NT2/D1 (cell line): ENCODE measurements at regions not wholly inside any gene's neighbourhood (a gene's known extent, or its start where the extent isn't known, plus 50 kb on each side); places are given as distances from the start of the nearest gene placed in this dataset.
"Not testable (repeated sequence)": the region's sequence is repeated elsewhere in the genome, so short reads cannot be mapped to it uniquely, and the experiment has no call there.

Experiments used
- DNase-seq: peaks from one replicate; pipeline ENCODE4 v3.0.0-alpha.2; 2011; ENCODE audit warnings: low read depth, low spot score
- H3K27me3 ChIP-seq: 2 replicates; pipeline ENCODE4 v1.6.0; 2011; ENCODE audit warnings: mild to moderate bottlenecking; ENCODE audit not compliant: insufficient read length, insufficient read depth
- H3K36me3 ChIP-seq: 2 replicates; pipeline ENCODE4 v1.6.1; 2011; ENCODE audit warnings: mild to moderate bottlenecking, low read length, mixed read lengths; ENCODE audit not compliant: insufficient read depth, insufficient read length
- H3K4me1 ChIP-seq: 2 replicates; pipeline ENCODE4 v1.5.1; 2011; ENCODE audit not compliant: insufficient read depth, insufficient read length
- H3K4me3 ChIP-seq: 2 replicates; pipeline ENCODE4 v1.5.1; 2011; ENCODE audit warnings: low read depth; ENCODE audit not compliant: insufficient read length
- H3K9ac ChIP-seq: 2 replicates; pipeline ENCODE4 v1.6.0; 2011; ENCODE audit warnings: low read depth; ENCODE audit not compliant: insufficient read length
- H3K9me3 ChIP-seq: 2 replicates; pipeline ENCODE4 v1.5.1; 2011; ENCODE audit warnings: mild to moderate bottlenecking, low read length; ENCODE audit not compliant: insufficient read depth
- SUZ12 ChIP-seq: IDR thresholded peaks from 2 replicates; pipeline ENCODE4 v1.6.1; 2011; ENCODE audit not compliant: insufficient read length, insufficient read depth; ENCODE audit errors: extremely low read depth
- YY1 ChIP-seq: IDR thresholded peaks from 2 replicates; pipeline ENCODE4 v1.6.1; 2011; ENCODE audit not compliant: insufficient read length, insufficient read depth
- ZNF274 ChIP-seq: IDR thresholded peaks from 2 replicates; pipeline ENCODE4 v1.6.1; 2011; ENCODE audit warnings: mild to moderate bottlenecking, low read depth, low read length

DNA sequence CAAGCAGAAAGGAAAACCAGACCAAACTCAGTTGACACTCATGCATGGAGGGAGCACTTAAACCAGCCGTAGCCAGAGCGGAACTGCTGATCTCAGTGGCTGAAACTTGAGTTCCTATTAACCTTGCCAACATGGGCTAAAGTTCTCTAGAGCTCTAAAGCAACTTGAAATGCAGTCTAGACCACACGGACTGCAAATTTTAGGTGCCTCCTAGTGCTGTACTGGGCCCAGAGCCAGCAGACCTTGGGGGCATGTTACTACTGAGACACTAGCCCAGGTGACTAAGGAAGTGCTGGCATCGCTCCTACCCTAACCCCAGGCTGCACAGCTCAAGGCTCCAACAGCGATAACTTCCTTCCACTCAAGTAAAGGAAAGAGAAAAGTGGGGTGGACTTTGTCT lies 236.5 kb downstream of the AKAIN1 start:
- no peaks in the 10 kb centered on the region for H3K27me3 ChIP-seq
- no peaks in the 10 kb centered on the region for H3K4me1 ChIP-seq
- H3K36me3 ChIP-seq = no peaks in the 10 kb centered on the region
- no peak overlapping the region for H3K4me3 ChIP-seq
- DNase-seq = no peak
- TF ChIP-seq YY1 = no peak
- TF ChIP-seq SUZ12 = no peak
- TF ChIP-seq ZNF274 = no peak
- H3K9me3 ChIP-seq = no peaks in the 10 kb centered on the region
- H3K9ac ChIP-seq = no peak overlapping the region

- H3K4me1 ChIP-seq = no peaks in the 10 kb centered on the region
- no peak overlapping the region for H3K9ac ChIP-seq
- H3K9me3 ChIP-seq = peaks cover 13% of the 10 kb centered on the region
- DNase-seq = no peak
- no peaks in the 10 kb centered on the region for H3K36me3 ChIP-seq
- no peaks in the 10 kb centered on the region for H3K27me3 ChIP-seq
- TF ChIP-seq YY1 = no peak
- no peak for TF ChIP-seq SUZ12
- TF ChIP-seq ZNF274 = no peak
- no peak overlapping the region for H3K4me3 ChIP-seq
Measured at GRCh38 chr18:4931209-4931608, 265.8 kb downstream of the AKAIN1 start.

DNA sequence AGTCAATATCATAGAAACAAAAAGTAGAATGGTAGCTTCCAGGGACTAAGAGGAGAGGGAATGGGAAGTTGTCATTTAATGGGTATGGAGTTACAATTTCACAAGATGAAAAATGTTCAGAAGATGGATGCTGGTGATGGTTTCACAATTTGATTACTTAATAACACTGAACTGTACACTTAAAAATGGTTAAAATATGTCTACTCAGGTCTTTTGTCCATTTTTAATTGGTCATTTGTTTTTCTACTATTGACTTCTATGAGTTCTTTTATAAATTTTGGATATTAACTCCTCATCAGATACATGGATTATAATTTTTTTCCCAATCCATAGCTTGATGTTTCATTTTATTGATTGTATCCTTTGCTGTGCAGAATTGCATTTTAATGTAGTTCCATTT lies 275.5 kb downstream of the AKAIN1 start:
- Histone ChIP-seq H3K9ac (no peak overlapping the region), H3K27me3 (no peaks in the 10 kb centered on the region), H3K4me3 (no peak overlapping the region), H3K36me3 (no peaks in the 10 kb centered on the region), H3K9me3 (peaks cover 2% of the 10 kb centered on the region; the same call in 1 of the 2 replicates), H3K4me1 (no peaks in the 10 kb centered on the region)
- no peak for DNase-seq
- TF ChIP-seq SUZ12 (no peak), ZNF274 (no peak), YY1 (no peak)

DNA sequence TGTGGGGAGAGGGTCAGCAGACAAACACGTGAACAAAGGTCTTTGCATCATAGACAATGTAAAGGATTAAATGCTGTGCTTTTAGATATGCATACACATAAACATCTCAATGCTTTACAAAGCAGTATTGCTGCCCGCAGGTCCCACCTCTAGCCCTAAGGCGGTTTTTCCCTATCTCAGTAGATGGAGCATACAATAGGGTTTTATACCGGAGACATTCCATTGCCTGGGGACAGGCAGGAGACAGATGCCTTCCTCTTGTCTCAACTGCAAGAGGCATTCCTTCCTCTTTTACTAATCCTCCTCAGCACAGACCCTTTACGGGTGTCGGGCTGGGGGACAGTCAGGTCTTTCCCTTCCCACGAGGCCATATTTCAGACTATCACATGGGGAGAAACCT lies 279.5 kb downstream of the AKAIN1 start:
- DNase-seq, H3K27me3 ChIP-seq, H3K9ac ChIP-seq, H3K4me3 ChIP-seq, H3K9me3 ChIP-seq, H3K36me3 ChIP-seq, H3K4me1 ChIP-seq: not testable (repeated sequence)

- H3K4me3 ChIP-seq = no peak overlapping the region
- no peak for DNase-seq
- no peaks in the 10 kb centered on the region for H3K36me3 ChIP-seq
- TF ChIP-seq YY1 (no peak), SUZ12 (no peak)
- H3K9me3 ChIP-seq = no peaks in the 10 kb centered on the region
- H3K9ac ChIP-seq = no peak overlapping the region
- no peaks in the 10 kb centered on the region for H3K27me3 ChIP-seq
- no peaks in the 10 kb centered on the region for H3K4me1 ChIP-seq
Measured at GRCh38 chr18:4908328-4908727, 288.7 kb downstream of the AKAIN1 start.

GRCh38 chr18:4906856-4907255 lies 290.2 kb downstream of the AKAIN1 start:
- Histone ChIP-seq H3K9ac (no peak overlapping the region), H3K4me1 (no peaks in the 10 kb centered on the region), H3K36me3 (no peaks in the 10 kb centered on the region), H3K9me3 (no peaks in the 10 kb centered on the region), H3K27me3 (no peaks in the 10 kb centered on the region), H3K4me3 (no peak overlapping the region)
- no peak for TF ChIP-seq ZNF274
- no peak for TF ChIP-seq SUZ12
- no peak for TF ChIP-seq YY1
- DNase-seq = no peak

GRCh38 chr18:4888251-4889040 lies 308.6 kb downstream of the AKAIN1 start:
- DNase-seq = no peak
- H3K9ac ChIP-seq = no peak overlapping the region
- H3K4me1 ChIP-seq = no peaks in the 10 kb centered on the region
- TF ChIP-seq YY1 (no peak), ZNF274 (no peak), SUZ12 (no peak)
- H3K9me3 ChIP-seq = peaks cover 14% of the 10 kb centered on the region; the same call in 1 of the 2 replicates
- no peaks in the 10 kb centered on the region for H3K27me3 ChIP-seq
- H3K36me3 ChIP-seq = no peaks in the 10 kb centered on the region
- no peak overlapping the region for H3K4me3 ChIP-seq
